Vagina (tissue), 2 donors: ENCODE measurements at regions not wholly inside any gene's neighbourhood (a gene's known extent, or its start where the extent isn't known, plus 50 kb on each side); places are given as distances from the start of the nearest gene placed in this dataset.

Experiments used
- CTCF ChIP-seq, 3 experiments: fragments of 450-650 bp in 2 of 3; fragments of 200-600 bp in 1 of 3; sonication (generic) in 1 of 3; IDR thresholded peaks; one replicate each; pipeline ENCODE4 v1.5.1; 2017 to 2019; ENCODE audit warnings: antibody characterized with exemption in 3 of 3, mild to moderate bottlenecking in 2 of 3, moderate library complexity in 2 of 3
- POLR2A ChIP-seq, 2 donors: fragments of 450-650 bp; IDR thresholded peaks; one replicate each; pipeline ENCODE4 v1.6.1; 2017; ENCODE audit warnings: antibody characterized with exemption in 2 of 2, mild to moderate bottlenecking in 2 of 2, moderate library complexity in 2 of 2
- POLR2AphosphoS5 ChIP-seq, 2 donors: sonication (generic); formaldehyde crosslinking; IDR thresholded peaks; one replicate each; pipeline ENCODE4 v1.9.0; 2017; ENCODE audit warnings: antibody characterized with exemption in 2 of 2, mild to moderate bottlenecking in 2 of 2, low read depth in 1 of 2; ENCODE audit not compliant: insufficient read depth in 1 of 2

- TF ChIP-seq CTCF (IDR thresholded peaks at IDR 0.05) (no peak), POLR2AphosphoS5 (IDR thresholded peaks at IDR 0.05; ENCODE audit: insufficient read depth in 1 of 2, low read depth in 1 of 2) (no peak), POLR2A (IDR thresholded peaks at IDR 0.05) (no peak)
Measured at GRCh38 chr1:47687631-47688460, 250.0 kb downstream of the FOXD2 start.
